GM12872 (cell line): ENCODE measurements at regions not wholly inside any gene's neighbourhood (a gene's known extent, or its start where the extent isn't known, plus 50 kb on each side); places are given as distances from the start of the nearest gene placed in this dataset.

Experiments
- TF ChIP-seq, protein P1 (sequence below): IDR thresholded peaks from 3 replicates; pipeline ENCODE4 v1.5.1; 2011; ENCODE audit warnings: low read depth, mild to moderate bottlenecking, low read length, moderate library complexity; ENCODE audit not compliant: insufficient read depth

DNA sequence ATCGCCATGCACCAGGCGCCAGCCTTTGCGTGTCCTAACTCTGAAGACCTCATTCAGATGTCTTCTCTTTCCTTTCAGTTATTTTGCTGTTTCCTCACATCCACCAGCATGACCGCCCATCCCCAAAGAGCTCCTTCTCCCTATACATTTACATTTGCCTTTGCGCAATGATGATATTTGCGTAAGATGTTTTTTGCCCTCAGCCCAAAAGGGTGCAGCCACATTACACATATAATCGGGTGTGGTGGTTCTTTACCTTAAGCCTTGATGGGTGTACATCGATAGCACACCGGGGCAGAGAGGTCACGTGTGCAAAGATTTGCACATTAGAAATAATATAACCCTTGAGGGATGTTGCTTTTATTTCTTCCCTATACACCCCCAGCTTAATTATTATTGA lies 192.8 kb downstream of the HUNK start:
- TF ChIP-seq, protein P1, sequence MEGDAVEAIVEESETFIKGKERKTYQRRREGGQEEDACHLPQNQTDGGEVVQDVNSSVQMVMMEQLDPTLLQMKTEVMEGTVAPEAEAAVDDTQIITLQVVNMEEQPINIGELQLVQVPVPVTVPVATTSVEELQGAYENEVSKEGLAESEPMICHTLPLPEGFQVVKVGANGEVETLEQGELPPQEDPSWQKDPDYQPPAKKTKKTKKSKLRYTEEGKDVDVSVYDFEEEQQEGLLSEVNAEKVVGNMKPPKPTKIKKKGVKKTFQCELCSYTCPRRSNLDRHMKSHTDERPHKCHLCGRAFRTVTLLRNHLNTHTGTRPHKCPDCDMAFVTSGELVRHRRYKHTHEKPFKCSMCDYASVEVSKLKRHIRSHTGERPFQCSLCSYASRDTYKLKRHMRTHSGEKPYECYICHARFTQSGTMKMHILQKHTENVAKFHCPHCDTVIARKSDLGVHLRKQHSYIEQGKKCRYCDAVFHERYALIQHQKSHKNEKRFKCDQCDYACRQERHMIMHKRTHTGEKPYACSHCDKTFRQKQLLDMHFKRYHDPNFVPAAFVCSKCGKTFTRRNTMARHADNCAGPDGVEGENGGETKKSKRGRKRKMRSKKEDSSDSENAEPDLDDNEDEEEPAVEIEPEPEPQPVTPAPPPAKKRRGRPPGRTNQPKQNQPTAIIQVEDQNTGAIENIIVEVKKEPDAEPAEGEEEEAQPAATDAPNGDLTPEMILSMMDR, result no peak

DNA sequence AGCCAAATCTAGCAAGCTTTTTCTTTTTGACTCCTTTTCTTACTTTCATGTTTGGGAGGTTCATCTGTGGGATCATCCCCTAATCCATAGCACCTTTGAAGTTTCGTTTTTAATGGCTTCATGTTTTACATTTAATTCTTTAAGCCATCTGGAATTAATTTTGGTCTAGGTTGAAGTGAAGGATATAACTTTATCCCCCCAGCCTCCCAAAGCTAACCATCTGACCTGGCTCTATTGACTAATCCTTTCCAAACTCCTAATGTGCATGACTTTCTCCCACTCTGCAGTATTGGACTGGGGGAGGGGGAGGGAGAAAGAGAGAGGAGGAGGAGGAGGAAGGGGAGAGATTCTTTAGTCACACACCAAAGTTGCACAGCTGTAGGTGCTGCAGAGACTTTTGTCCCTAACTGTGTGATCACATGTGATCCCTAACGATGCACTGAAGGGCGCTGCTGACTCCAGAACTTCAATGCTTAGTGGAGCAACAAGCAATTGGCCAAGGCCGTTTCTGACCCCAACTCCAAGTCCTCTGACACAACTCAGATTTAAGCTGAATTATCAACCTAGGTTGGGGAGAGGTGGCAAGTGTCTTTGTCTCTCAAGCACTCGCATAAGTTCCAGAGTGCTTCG lies 191.6 kb downstream of the HUNK start:
- TF ChIP-seq, protein P1, result no peak

DNA sequence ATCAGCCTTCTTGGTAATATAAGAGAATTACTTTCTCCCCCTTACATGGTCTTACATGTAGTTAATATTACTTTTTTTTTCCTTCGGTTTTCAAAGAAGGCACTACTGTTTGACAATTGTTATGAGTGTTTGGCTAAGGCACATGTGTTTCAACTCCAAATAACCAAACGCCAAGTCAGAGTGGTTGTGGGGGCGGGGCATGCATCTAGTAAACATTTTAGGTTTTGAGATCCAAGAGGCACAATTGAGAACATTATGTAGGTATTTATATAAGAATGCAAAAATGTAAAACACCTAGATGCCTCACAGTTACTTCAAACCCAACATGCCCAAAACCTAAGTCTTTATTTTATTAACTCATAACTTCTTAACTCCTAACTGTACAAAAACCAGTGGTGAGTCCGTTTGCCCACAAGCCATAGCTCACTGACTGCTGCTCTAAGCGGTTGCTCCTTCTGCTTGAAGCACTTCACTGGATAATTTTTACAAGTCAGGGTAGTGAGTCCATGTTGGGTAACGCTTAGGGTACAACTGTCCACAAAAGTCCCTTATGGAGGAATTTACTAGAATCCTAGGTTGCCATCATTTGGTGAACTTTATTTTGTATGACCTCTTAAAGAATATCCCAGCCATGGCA lies 189.9 kb downstream of the HUNK start:
- TF ChIP-seq, protein P1, result no peak

DNA sequence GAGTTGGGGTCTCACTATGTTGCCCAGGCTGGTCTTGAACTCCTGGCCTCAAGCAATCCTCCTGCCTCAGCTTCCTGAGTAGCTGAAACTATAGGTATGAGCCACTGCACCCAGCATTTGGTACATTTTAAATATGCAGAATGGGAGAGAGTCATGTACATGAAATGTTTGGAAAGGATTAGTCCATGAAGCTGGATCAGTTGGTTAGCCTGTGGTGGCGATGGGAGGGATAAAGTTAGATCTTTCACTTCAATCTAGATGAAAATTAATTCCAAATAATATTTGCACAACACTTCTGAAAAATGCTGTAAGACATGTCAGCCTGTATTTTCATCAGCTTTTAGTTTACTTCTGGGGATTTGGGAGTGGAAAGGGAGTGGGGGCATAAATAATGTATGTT lies 188.9 kb downstream of the HUNK start:
- TF ChIP-seq, protein P1, result no peak

DNA sequence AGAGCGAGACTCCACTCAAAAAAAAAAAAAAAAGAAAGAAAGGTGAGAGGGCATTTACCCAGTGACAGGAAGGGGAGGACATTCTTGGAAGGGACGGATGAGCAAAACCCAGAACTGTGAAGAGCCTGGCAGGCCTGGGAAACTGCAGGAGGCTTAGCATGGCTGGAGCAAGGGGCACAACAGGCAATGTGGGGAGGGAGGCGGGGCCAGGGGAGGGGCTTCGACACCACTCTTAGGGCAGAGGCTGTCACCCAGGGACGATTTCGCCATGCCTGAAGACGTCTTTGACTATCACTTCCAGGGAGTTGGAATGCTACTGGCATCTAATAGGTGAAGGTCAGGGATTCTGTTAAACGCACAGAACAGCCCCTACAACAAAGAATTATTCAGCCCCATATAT lies 184.0 kb downstream of the HUNK start:
- TF ChIP-seq, protein P1, result no peak

DNA sequence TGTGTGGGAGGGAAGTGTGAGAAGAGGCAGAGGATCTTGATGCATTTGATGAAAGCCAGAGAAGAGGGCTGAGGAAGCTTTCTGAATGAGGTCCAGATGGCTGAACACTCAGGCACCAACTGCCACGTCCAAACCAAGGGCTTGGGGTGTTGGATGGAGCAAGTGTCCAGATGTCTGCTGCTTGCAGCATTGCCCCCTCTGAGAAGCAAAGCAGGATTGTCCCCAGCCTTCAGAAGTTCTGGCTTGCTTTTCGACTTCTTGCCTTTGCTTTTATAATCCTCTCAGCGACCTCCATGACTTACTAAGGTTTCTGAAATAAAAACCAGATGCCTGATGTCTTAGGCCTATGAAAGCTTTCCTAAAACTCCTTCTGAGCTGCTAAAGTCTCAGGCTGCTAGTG lies 182.5 kb downstream of the HUNK start:
- TF ChIP-seq, protein P1, result no peak
